Astrocyte (in vitro differentiated cells and primary cell): ENCODE measurements at regions not wholly inside any gene's neighbourhood (a gene's known extent, or its start where the extent isn't known, plus 50 kb on each side); places are given as distances from the start of the nearest gene placed in this dataset.

ENCODE experiments used
- DNase-seq: peaks from one replicate; pipeline ENCODE4 v3.0.0-alpha.2; 2010; ENCODE audit warnings: low read depth
- FAIRE-seq: peaks from 2 replicates; lab custom pipeline; 2011; peaks lifted over from hg19 to GRCh38; lab: Jason Lieb, UNC
- H2AFZ ChIP-seq: 2 replicates; pipeline ENCODE4 v1.6.0; 2012; ENCODE audit warnings: low read depth, low read length, inconsistent platforms
- H3K27ac ChIP-seq: 2 replicates; pipeline ENCODE4 v1.5.1; 2011; ENCODE audit warnings: low read depth, low read length, inconsistent platforms
- H3K27me3 ChIP-seq: 2 replicates; pipeline ENCODE4 v1.6.0; 2011; ENCODE audit warnings: low read length, inconsistent platforms; ENCODE audit not compliant: insufficient read depth
- H3K36me3 ChIP-seq: 2 replicates; pipeline ENCODE4 v1.5.1; 2011; ENCODE audit warnings: low read length, inconsistent platforms; ENCODE audit not compliant: insufficient read depth
- H3K4me1 ChIP-seq: 2 replicates; pipeline ENCODE4 v1.5.1; 2011; ENCODE audit warnings: low read length, inconsistent platforms; ENCODE audit not compliant: insufficient read depth
- H3K4me2 ChIP-seq: 2 replicates; pipeline ENCODE4 v1.6.0; 2012; ENCODE audit warnings: low read length, inconsistent platforms
- H3K4me3 ChIP-seq: 2 replicates; pipeline ENCODE4 v1.5.1; 2011; ENCODE audit warnings: low read depth, mild to moderate bottlenecking, low read length, inconsistent platforms; ENCODE audit not compliant: insufficient read depth
- H3K79me2 ChIP-seq: 2 replicates; pipeline ENCODE4 v1.6.0; 2012; ENCODE audit warnings: mild to moderate bottlenecking, low read length, inconsistent platforms; ENCODE audit not compliant: insufficient read depth
- H3K9ac ChIP-seq: 2 replicates; pipeline ENCODE4 v1.6.0; 2012; ENCODE audit warnings: mild to moderate bottlenecking, low read length, inconsistent platforms
- H3K9me3 ChIP-seq: 2 replicates; pipeline ENCODE4 v1.5.1; 2012; ENCODE audit warnings: low read depth, mild to moderate bottlenecking, low read length, inconsistent platforms; ENCODE audit not compliant: insufficient read depth
- H4K20me1 ChIP-seq: 2 replicates; pipeline ENCODE4 v1.6.0; 2012; ENCODE audit warnings: low read length, inconsistent platforms; ENCODE audit not compliant: insufficient read depth
- H3K27ac Mint-ChIP-seq: one replicate; pipeline ENCODE4 v1.8.0; 2021; ENCODE audit warnings: mild to moderate bottlenecking, mixed read lengths; ENCODE audit not compliant: unreplicated experiment
- H3K27me3 Mint-ChIP-seq: one replicate; pipeline ENCODE4 v1.8.0; 2021; ENCODE audit warnings: low read depth, mixed read lengths; ENCODE audit not compliant: unreplicated experiment
- H3K36me3 Mint-ChIP-seq: one replicate; pipeline ENCODE4 v1.8.0; 2021; ENCODE audit warnings: low read depth, mixed read lengths; ENCODE audit not compliant: unreplicated experiment
- H3K4me1 Mint-ChIP-seq: one replicate; pipeline ENCODE4 v1.8.0; 2021; ENCODE audit warnings: low read depth, mixed read lengths; ENCODE audit not compliant: unreplicated experiment
- H3K4me3 Mint-ChIP-seq: one replicate; pipeline ENCODE4 v1.8.0; 2021; ENCODE audit warnings: mild to moderate bottlenecking, moderate library complexity, mixed read lengths; ENCODE audit not compliant: unreplicated experiment
- H3K9me3 Mint-ChIP-seq: one replicate; pipeline ENCODE4 v1.8.0; 2021; ENCODE audit warnings: mild to moderate bottlenecking, mixed read lengths; ENCODE audit not compliant: unreplicated experiment
- EZH2 ChIP-seq: IDR thresholded peaks from 2 replicates; pipeline ENCODE4 v1.6.1; 2012; ENCODE audit warnings: mild to moderate bottlenecking, low read length, inconsistent platforms; ENCODE audit not compliant: insufficient read depth
- TF ChIP-seq, protein P1 (sequence below): IDR thresholded peaks from 2 replicates; pipeline ENCODE4 v1.5.1; 2011; ENCODE audit warnings: low read depth, mild to moderate bottlenecking, inconsistent platforms, low read length, moderate library complexity; ENCODE audit not compliant: insufficient read depth

DNA sequence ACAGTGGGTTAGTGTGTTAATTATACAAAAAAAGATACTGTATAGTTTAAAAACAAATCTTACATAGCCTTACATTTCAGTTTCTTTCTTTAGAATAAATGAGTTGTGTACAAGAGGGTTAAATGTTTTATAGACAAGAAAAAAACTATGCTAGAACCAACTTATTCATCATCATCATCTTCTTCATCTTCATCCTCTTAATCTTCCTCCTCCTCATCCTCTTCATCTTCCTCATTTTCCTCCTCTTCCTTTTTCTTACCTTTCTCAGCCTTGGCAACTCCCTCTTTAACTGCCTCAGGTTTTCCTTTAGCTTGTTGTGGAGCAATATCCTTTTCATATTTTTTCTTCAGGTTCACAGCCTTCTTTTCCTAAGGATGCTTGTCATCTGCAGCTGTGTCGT, 53.7 kb downstream of the RPS12 start:
- no peak for FAIRE-seq

DNA sequence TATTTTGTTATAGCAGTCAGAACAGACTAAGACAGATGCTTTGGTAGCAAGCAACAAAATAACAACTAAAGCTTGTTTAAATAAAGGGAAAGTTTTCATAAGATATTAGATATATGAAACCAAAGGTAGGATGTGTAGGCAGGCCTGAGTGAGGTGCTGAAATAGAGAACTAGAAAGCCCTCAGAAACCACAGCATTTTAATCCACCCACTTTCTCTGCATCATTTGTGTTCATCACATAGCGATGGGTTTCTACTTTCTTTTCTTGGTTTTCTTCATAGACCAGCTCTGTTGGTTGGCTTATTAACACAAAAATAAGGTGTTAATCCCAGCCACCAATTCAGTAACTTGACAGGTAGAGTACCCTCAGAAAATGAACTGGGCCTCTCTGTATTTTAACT, 58.6 kb downstream of the RPS12 start:
- Histone ChIP-seq H3K27ac (no peak overlapping the region), H4K20me1 (no peaks in the 10 kb centered on the region), H3K9ac (no peak overlapping the region), H3K79me2 (no peaks in the 10 kb centered on the region), H3K4me2 (no peak overlapping the region), H3K27me3 (no peaks in the 10 kb centered on the region), H3K36me3 (no peaks in the 10 kb centered on the region), H2AFZ (no peak overlapping the region), H3K4me1 (no peaks in the 10 kb centered on the region), H3K9me3 (peaks cover 3% of the 10 kb centered on the region), H3K4me3 (no peak overlapping the region)
- Mint-ChIP-seq H3K27ac (no peak overlapping the region), H3K4me1 (no peaks in the 10 kb centered on the region), H3K36me3 (no peaks in the 10 kb centered on the region), H3K4me3 (no peak overlapping the region), H3K27me3 (no peaks in the 10 kb centered on the region), H3K9me3 (peaks cover 2% of the 10 kb centered on the region)
- TF ChIP-seq, protein P1, sequence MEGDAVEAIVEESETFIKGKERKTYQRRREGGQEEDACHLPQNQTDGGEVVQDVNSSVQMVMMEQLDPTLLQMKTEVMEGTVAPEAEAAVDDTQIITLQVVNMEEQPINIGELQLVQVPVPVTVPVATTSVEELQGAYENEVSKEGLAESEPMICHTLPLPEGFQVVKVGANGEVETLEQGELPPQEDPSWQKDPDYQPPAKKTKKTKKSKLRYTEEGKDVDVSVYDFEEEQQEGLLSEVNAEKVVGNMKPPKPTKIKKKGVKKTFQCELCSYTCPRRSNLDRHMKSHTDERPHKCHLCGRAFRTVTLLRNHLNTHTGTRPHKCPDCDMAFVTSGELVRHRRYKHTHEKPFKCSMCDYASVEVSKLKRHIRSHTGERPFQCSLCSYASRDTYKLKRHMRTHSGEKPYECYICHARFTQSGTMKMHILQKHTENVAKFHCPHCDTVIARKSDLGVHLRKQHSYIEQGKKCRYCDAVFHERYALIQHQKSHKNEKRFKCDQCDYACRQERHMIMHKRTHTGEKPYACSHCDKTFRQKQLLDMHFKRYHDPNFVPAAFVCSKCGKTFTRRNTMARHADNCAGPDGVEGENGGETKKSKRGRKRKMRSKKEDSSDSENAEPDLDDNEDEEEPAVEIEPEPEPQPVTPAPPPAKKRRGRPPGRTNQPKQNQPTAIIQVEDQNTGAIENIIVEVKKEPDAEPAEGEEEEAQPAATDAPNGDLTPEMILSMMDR: no peak
- no peak for TF ChIP-seq EZH2
- no peak for FAIRE-seq
- DNase-seq: no peak

More for the DNA sequence above, 53.7 kb downstream of the RPS12 start:
- Histone ChIP-seq H3K27ac (no peak overlapping the region), H4K20me1 (no peaks in the 10 kb centered on the region), H3K4me2 (no peak overlapping the region), H3K9ac (no peak overlapping the region), H3K9me3 (no peaks in the 10 kb centered on the region), H2AFZ (no peak overlapping the region), H3K4me1 (no peaks in the 10 kb centered on the region), H3K27me3 (no peaks in the 10 kb centered on the region), H3K79me2 (no peaks in the 10 kb centered on the region), H3K36me3 (no peaks in the 10 kb centered on the region), H3K4me3 (no peak overlapping the region)
- Mint-ChIP-seq H3K27ac (no peak overlapping the region), H3K36me3 (no peaks in the 10 kb centered on the region), H3K9me3 (no peaks in the 10 kb centered on the region), H3K27me3 (no peaks in the 10 kb centered on the region), H3K4me3 (no peak overlapping the region), H3K4me1 (no peaks in the 10 kb centered on the region)
- no peak for DNase-seq
- TF ChIP-seq, protein P1: no peak
- TF ChIP-seq EZH2: no peak

DNA sequence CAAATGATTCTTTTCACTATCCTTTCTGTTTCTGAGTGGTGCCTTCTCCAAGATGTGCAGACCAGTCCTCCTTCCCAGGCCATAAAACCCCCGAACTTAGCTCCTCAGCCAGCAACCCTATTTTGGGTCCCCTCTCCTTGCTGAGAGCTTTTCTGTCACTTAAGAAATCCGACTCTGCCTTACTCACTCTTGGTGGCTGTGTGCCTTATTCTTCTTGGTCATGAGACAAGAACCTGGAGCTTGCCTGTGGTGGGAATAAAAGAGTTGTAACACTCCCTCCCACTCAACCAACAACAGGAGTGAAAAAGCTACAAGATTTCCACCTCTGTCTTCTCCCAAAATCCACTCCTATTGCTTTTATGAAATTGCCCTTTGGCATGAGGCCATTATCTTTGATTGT, 62.6 kb downstream of the RPS12 start:
- H3K27me3 Mint-ChIP-seq: no peaks in the 10 kb centered on the region
- no peaks in the 10 kb centered on the region for H3K36me3 ChIP-seq
- H2AFZ ChIP-seq: no peak overlapping the region
- TF ChIP-seq, protein P1: no peak
- no peak for TF ChIP-seq EZH2
- H3K4me1 Mint-ChIP-seq: no peaks in the 10 kb centered on the region
- H3K4me1 ChIP-seq: no peaks in the 10 kb centered on the region
- no peak overlapping the region for H3K27ac Mint-ChIP-seq
- no peaks in the 10 kb centered on the region for H3K27me3 ChIP-seq
- DNase-seq (no peak), FAIRE-seq (no peak)
- no peak overlapping the region for H3K4me3 Mint-ChIP-seq
- no peak overlapping the region for H3K9ac ChIP-seq
- H3K36me3 Mint-ChIP-seq: no peaks in the 10 kb centered on the region
- H3K4me2 ChIP-seq: no peak overlapping the region
- no peaks in the 10 kb centered on the region for H3K79me2 ChIP-seq
- no peak overlapping the region for H3K4me3 ChIP-seq
- no peak overlapping the region for H3K27ac ChIP-seq
- peaks cover 2% of the 10 kb centered on the region for H3K9me3 Mint-ChIP-seq
- peaks cover 3% of the 10 kb centered on the region for H3K9me3 ChIP-seq
- H4K20me1 ChIP-seq: no peaks in the 10 kb centered on the region
